Calu3 (cell line): ENCODE measurements at regions not wholly inside any gene's neighbourhood (a gene's known extent, or its start where the extent isn't known, plus 50 kb on each side); places are given as distances from the start of the nearest gene placed in this dataset.
A peak's percentile ranks its signal among the peaks of the same experiment; 100 is the strongest.

Source experiments
- BruUV-seq: library from RNA; stranded (reverse); fragments of 400-500 nt; replicated peaks from 2 replicates; lab custom pipeline; 2021; lab: Mats Ljungman, UMichigan
- CTCF ChIA-PET: fragments of 300-600 bp; sonication (Branson Sonifier 250); formaldehyde crosslinking; loops from one replicate; lab custom pipeline; 2022; ENCODE audit warnings: antibody characterized with exemption; lab: Charles Lee
- DNase-seq: peaks from one replicate; pipeline ENCODE4 v3.0.0; 2022
- H3K27ac Mint-ChIP-seq: one replicate; pipeline ENCODE4 v1.8.0; 2022; ENCODE audit warnings: mixed read lengths; ENCODE audit not compliant: unreplicated experiment
- H3K27me3 Mint-ChIP-seq: one replicate; pipeline ENCODE4 v1.8.0; 2022; ENCODE audit warnings: mixed read lengths; ENCODE audit not compliant: unreplicated experiment
- H3K36me3 Mint-ChIP-seq: one replicate; pipeline ENCODE4 v1.8.0; 2022; ENCODE audit warnings: mild to moderate bottlenecking, moderate library complexity, mixed read lengths; ENCODE audit not compliant: insufficient read depth, unreplicated experiment
- H3K4me1 Mint-ChIP-seq: one replicate; pipeline ENCODE4 v1.8.0; 2022; ENCODE audit warnings: mild to moderate bottlenecking, low read depth, mixed read lengths; ENCODE audit not compliant: unreplicated experiment
- H3K4me3 Mint-ChIP-seq: one replicate; pipeline ENCODE4 v1.8.0; 2022; ENCODE audit warnings: mild to moderate bottlenecking, low read depth, moderate library complexity, mixed read lengths; ENCODE audit not compliant: unreplicated experiment
- H3K9me3 Mint-ChIP-seq: one replicate; pipeline ENCODE4 v1.8.0; 2022; ENCODE audit warnings: low read depth, mixed read lengths; ENCODE audit not compliant: unreplicated experiment
- CTCF ChIP-seq: fragments of 200-600 bp; IDR thresholded peaks from one replicate; pipeline ENCODE4 v1.8.0; 2022; ENCODE audit warnings: antibody characterized with exemption; ENCODE audit not compliant: unreplicated experiment
- intact Hi-C: fragments of 100-400 bp; cut with micrococcal nuclease; formaldehyde crosslinking; loops from one replicate; pipeline ENCODE4 v1.10.0; 2022; ENCODE audit not compliant: unreplicated experiment

- Mint-ChIP-seq H3K36me3 (no peaks in the 10 kb centered on the region), H3K9me3 (no peaks in the 10 kb centered on the region), H3K27me3 (no peaks in the 10 kb centered on the region), H3K4me3 (no peak overlapping the region), H3K27ac (no peak overlapping the region), H3K4me1 (peaks cover 11% of the 10 kb centered on the region)
- no peak for TF ChIP-seq CTCF
- no peak for DNase-seq
- BruUV-seq, result no TSS peak
- intact Hi-C loops, result no loop called here
- CTCF ChIA-PET, result no interaction called here
These were observed 577.8 kb downstream of the PKHD1 start for GRCh38 chr6:51509597-51509996.

GRCh38 chr6:51511081-51511480 is 576.3 kb downstream of the PKHD1 start:
- Mint-ChIP-seq H3K27me3 (no peaks in the 10 kb centered on the region), H3K4me3 (no peak overlapping the region), H3K9me3 (no peaks in the 10 kb centered on the region), H3K4me1 (peaks cover 11% of the 10 kb centered on the region), H3K27ac (no peak overlapping the region), H3K36me3 (no peaks in the 10 kb centered on the region)
- TF ChIP-seq CTCF, result no peak
- no TSS peak for BruUV-seq
- CTCF ChIA-PET, result no interaction called here
- intact Hi-C loops, result loop anchor here (10.0 kb wide), 1 partner anchor 116 kb away; no protein-coding TSS in a partner anchor
- no peak for DNase-seq

GRCh38 chr6:51513891-51514747 is 573.3 kb downstream of the PKHD1 start:
- intact Hi-C loops, result loop anchor here (10.0 kb wide), 1 partner anchor 119 kb away; no protein-coding TSS in a partner anchor
- CTCF ChIA-PET, result interaction anchor here (0.7 to 1.6 kb wide), 3 partner anchors 19 to 42 kb away, joined by 3 to 5 read pairs (median 3); no protein-coding TSS in a partner anchor
- Mint-ChIP-seq H3K4me3 (peak overlapping the region; percentile 63), H3K27ac (peak overlapping the region; percentile 60), H3K4me1 (peaks cover 11% of the 10 kb centered on the region), H3K27me3 (peaks cover 1% of the 10 kb centered on the region), H3K36me3 (no peaks in the 10 kb centered on the region), H3K9me3 (no peaks in the 10 kb centered on the region)
- DNase-seq, result peak; percentile 25
- BruUV-seq, result no TSS peak
- no peak for TF ChIP-seq CTCF

GRCh38 chr6:51514748-51515402 is 572.5 kb downstream of the PKHD1 start:
- no TSS peak for BruUV-seq
- Mint-ChIP-seq H3K4me3 (peak overlapping the region; percentile 63), H3K27me3 (peaks cover 9% of the 10 kb centered on the region), H3K4me1 (peaks cover 11% of the 10 kb centered on the region), H3K27ac (no peak overlapping the region), H3K9me3 (no peaks in the 10 kb centered on the region), H3K36me3 (no peaks in the 10 kb centered on the region)
- intact Hi-C loops, result loop anchor here (10.0 kb wide), 1 partner anchor 120 kb away; no protein-coding TSS in a partner anchor
- no peak for DNase-seq
- CTCF ChIA-PET, result interaction anchor here (0.7 to 1.6 kb wide), 3 partner anchors 19 to 43 kb away, joined by 3 to 5 read pairs (median 3); no protein-coding TSS in a partner anchor
- TF ChIP-seq CTCF, result no peak
